NCI-H82 treated with DMSO at 0.1 percent for 48 hours (cell line): ENCODE measurements at regions not wholly inside any gene's neighbourhood (a gene's known extent, or its start where the extent isn't known, plus 50 kb on each side); places are given as distances from the start of the nearest gene placed in this dataset.
"Not testable (repeated sequence)": the region's sequence is repeated elsewhere in the genome, so short reads cannot be mapped to it uniquely, and the experiment has no call there.

Experiments
- DNase-seq: peaks from one replicate; lab custom pipeline; 2025; ENCODE audit not compliant: unreplicated experiment; lab: John Stamatoyannopoulos, UW

GRCh38 chr20:22815603-22816315, 219.4 kb upstream of the SSTR4 start:
- no peak for DNase-seq

DNA sequence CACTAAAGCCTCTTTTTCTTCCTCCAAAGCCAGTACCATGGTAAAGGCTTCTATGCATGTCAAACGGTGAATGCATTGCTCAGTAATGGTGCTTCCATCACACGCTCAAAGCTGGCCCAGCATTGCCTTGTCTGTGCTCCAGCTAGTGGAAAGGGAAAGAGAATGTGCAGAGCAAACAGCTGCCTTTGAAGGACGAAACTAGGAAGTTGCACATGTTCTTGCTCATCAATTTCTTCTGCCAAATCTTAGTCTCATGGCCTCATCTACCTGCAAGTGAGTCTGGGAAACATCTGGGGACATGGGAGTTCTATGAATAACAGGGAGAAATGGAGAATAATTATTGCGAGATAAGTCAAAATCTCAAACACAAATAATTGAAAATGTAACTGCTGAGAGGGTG, 216.5 kb upstream of the SSTR4 start:
- no peak for DNase-seq

- DNase-seq, result no peak
These were observed 216.0 kb upstream of the SSTR4 start for GRCh38 chr20:22819112-22819511.

GRCh38 chr20:22819784-22820183, 215.3 kb upstream of the SSTR4 start:
- DNase-seq, result no peak

- no peak for DNase-seq
These were observed 213.9 kb upstream of the SSTR4 start for GRCh38 chr20:22821081-22821727.

DNA sequence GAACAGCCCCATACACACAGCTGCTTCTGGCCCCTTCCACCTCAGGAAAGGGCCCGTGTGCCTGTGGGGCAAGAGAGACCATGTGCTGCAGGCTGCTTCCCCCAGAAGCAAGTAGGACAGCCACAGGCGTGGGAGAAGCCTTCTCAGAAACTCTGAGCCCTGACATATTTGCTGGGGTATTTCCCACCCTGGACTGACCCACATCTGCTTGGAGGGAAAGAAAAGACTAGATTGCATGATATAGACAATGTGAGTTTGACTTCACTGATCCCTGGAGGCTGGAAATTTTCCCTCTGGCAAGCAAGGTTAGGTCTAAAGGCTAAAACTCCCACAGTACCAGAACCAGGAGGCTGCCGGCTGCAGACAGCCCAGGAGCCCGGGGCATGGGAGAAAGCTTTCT, 213.3 kb upstream of the SSTR4 start:
- DNase-seq, result no peak

DNA sequence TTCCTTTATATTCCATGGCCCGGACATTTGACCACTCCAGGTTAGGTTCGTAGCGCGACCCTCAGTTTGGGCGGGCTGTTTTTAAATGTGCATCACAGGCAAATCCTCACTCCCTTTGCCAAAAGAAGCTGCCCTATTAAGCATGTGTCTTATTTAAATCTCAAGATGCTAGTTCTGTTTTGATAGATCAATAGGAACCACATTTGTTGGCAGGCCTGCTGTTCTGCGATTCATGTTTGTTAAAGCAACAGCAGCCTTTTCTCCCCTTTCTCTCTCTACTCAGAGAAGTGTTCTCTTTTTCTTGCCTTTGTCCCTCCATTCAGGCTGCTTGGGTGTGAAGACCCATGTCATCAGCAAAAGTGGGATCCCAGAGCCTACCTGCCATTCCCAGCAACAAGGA, 212.0 kb upstream of the SSTR4 start:
- DNase-seq, result no peak

DNA sequence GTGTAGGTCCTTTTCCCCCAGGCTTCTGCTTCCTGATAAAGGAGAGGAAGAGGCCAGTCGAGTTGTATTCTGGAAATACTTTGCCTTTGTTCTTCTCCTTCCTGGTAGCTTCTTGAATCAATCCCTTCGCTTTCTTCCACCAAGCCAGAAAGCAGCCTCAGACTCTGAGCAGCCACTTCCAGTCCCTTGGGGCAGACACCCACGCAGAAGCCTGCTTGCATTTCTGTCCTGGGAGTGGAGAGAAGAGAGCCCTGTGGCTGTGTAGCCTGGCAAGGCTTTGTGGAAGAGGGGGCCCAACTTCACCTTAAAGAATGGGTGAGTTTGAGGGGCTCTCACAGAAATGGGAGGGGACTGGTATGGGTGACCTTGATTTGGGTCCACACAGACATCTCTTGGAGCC, 211.0 kb upstream of the SSTR4 start:
- no peak for DNase-seq

GRCh38 chr20:22825076-22825475, 210.0 kb upstream of the SSTR4 start:
- no peak for DNase-seq

DNA sequence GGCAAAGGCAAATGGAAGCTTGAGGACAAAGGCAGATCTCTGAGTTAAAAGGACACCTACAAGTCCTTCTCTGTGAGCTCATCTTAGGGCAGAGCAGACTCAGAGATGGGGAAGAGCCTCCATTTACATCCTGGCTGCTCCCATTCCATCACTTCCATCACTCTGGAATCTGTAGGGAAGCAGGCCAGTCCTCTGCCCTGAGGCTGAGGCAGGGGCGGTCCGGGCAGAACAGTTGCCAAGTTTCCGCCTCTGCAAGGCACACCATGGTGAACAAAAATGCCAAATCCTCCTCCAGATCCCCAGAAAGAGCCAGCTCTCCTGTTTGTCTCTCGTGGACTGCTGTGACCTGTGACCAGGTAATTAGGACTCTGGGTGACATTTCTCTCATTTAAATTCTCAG, 209.6 kb upstream of the SSTR4 start:
- DNase-seq, result no peak

DNA sequence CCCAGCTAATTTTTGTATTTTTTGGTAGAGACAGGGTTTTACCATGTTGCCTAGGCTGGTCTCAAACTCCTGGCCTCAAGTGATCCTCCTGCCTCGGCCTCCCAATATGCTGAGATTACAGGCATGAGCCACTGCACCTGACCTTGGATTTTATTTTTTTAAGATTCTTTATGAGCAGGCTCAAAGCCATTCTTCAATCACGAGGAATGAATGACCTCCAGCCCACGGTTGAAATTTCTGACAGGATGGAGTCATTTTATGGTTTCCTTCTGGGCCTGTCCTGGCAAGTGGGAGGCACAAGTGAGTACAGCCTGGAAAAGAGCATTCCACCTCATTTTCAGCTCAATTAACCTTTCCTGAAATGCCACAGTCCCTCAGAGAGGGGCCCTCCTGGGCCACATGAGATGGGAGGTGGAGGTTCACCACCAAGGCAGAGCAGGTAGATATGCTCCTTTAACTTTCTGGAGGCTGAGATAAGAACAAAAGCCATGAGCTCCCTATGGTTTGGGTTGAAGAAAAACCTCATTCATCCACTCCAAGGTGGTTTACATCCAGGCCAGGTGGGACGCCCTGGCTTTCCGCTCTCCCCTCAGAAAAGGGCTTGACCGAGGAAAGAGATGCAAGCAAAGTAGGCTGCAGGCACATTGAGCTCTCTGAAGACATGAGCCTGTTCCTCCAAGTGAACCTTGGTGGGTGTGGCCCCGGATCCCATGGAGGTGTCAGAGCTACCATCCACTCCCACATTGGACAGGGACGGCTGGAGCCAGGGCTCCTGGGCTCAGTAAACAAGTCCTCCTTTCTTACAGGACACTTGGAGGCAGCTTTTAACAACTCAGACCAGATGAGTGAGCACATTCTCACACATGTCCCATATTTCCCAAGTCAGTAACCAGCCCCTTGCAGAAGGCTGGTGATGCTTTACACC, 208.5 kb upstream of the SSTR4 start:
- no peak for DNase-seq

GRCh38 chr20:22827916-22828315, 207.2 kb upstream of the SSTR4 start:
- DNase-seq, result no peak

GRCh38 chr20:22829356-22829755, 205.8 kb upstream of the SSTR4 start:
- DNase-seq, result no peak

- DNase-seq, result no peak
These were observed 205.0 kb upstream of the SSTR4 start for GRCh38 chr20:22830138-22830537.

DNA sequence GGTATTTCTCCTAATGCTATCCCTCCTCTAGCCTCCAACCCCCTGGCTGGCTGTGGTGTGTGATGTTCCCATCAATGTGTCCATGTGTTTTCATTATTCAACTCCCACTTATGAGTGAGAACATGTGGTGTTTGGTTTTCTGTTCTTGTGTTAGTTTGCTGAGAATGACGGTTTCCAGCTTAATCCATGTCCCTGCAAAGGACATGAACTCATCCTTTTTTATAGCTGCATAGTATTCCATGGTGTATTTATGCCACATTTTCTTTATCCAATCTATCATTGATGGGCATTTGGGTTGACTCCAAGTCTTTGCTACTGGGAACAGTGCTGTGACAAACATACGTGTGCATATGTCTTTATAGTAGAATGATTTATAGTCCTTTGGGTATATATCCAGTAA, 204.4 kb upstream of the SSTR4 start:
- DNase-seq, result not testable (repeated sequence)

- no peak for DNase-seq
These were observed 201.3 kb upstream of the SSTR4 start for GRCh38 chr20:22833851-22834250.

DNA sequence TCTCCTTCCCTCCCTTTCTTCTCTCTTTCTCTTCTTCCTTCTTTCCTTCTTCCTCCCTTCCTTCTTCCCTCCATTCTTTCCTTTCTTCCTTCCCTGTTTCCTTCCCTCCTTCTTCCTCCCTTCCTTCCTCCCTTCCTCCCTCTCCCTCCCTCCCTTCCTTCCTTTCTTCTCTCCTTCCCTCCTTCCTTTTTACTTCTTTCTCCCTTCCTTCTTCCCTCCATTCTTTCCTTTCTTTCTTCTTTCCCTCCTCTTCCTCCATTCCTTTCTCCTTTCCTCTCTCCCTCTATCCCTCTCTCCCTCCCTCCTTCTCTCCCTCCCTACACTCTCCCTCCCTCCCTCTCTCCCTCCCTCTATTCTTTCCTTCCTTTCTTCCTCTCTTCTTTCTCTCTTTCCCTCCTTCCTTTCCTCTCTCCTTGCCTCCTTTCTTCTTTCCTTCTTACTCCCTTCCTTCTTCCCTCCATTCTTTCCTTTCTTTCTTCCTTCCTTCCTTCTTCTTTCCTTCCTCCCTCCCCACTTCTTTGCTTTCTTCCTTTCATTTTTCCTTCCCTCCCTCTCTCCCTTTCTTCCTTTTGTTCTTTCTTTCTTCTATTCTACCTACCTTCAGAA, 200.4 kb upstream of the SSTR4 start:
- DNase-seq, result no peak

- no peak for DNase-seq
These were observed 198.9 kb upstream of the SSTR4 start for GRCh38 chr20:22836211-22836610.

- DNase-seq, result no peak
These were observed 198.2 kb upstream of the SSTR4 start for GRCh38 chr20:22836877-22837276.

- DNase-seq, result no peak
These were observed 197.1 kb upstream of the SSTR4 start for GRCh38 chr20:22838001-22838400.

- DNase-seq, result no peak
These were observed 193.3 kb upstream of the SSTR4 start for GRCh38 chr20:22841846-22842245.
